ENCODE measurements at regions not wholly inside any gene's neighbourhood (a gene's known extent, or its start where the extent isn't known, plus 50 kb on each side); places are given as distances from the start of the nearest gene placed in this dataset.
"Not testable (repeated sequence)": the region's sequence is repeated elsewhere in the genome, so short reads cannot be mapped to it uniquely, and the experiment has no call there.

- no peak for DNase-seq
Measured at GRCh38 chr16:26395700-26396099, 671.0 kb upstream of the C16orf82 start.

- no peak for DNase-seq
Measured at GRCh38 chr16:26396511-26397235, 670.1 kb upstream of the C16orf82 start.

- no peak for DNase-seq
Measured at GRCh38 chr16:26413780-26414179, 652.9 kb upstream of the C16orf82 start.

- DNase-seq = not testable (repeated sequence)
Measured at GRCh38 chr16:26419458-26419857, 647.3 kb upstream of the C16orf82 start.

GRCh38 chr16:26430618-26431017 is 636.1 kb upstream of the C16orf82 start:
- no peak for DNase-seq

- DNase-seq = no peak
Measured at GRCh38 chr16:26433807-26434206, 632.9 kb upstream of the C16orf82 start.

- DNase-seq = no peak
Measured at GRCh38 chr16:26441178-26441577, 625.5 kb upstream of the C16orf82 start.

- no peak for DNase-seq
Measured at GRCh38 chr16:26442321-26442720, 624.4 kb upstream of the C16orf82 start.

- no peak for DNase-seq
Measured at GRCh38 chr16:26447570-26447969, 619.2 kb upstream of the C16orf82 start.

GRCh38 chr16:26453215-26453614 is 613.5 kb upstream of the C16orf82 start:
- DNase-seq = no peak

- peak; percentile 5 for DNase-seq
Measured at GRCh38 chr16:26454102-26454501, 612.6 kb upstream of the C16orf82 start.

GRCh38 chr16:26456074-26456473 is 610.7 kb upstream of the C16orf82 start:
- DNase-seq = no peak

GRCh38 chr16:26457095-26457494 is 609.6 kb upstream of the C16orf82 start:
- DNase-seq = no peak

- no peak for DNase-seq
Measured at GRCh38 chr16:26457882-26458281, 608.8 kb upstream of the C16orf82 start.

- no peak for DNase-seq
Measured at GRCh38 chr16:26464576-26465266, 602.0 kb upstream of the C16orf82 start.

GRCh38 chr16:26474405-26474804 is 592.3 kb upstream of the C16orf82 start:
- not testable (repeated sequence) for DNase-seq

- peak; percentile 52 for DNase-seq
Measured at GRCh38 chr16:26475596-26475995, 591.1 kb upstream of the C16orf82 start.

- no peak for DNase-seq
Measured at GRCh38 chr16:26491101-26491670, 575.5 kb upstream of the C16orf82 start.

- DNase-seq = no peak
Measured at GRCh38 chr16:26491962-26492361, 574.8 kb upstream of the C16orf82 start.

GRCh38 chr16:26493751-26494150 is 573.0 kb upstream of the C16orf82 start:
- DNase-seq = no peak

- no peak for DNase-seq
Measured at GRCh38 chr16:26497896-26498295, 568.8 kb upstream of the C16orf82 start.

GRCh38 chr16:26500326-26500725 is 566.4 kb upstream of the C16orf82 start:
- no peak for DNase-seq

- no peak for DNase-seq
Measured at GRCh38 chr16:26505496-26505895, 561.2 kb upstream of the C16orf82 start.

GRCh38 chr16:26508946-26509345 is 557.8 kb upstream of the C16orf82 start:
- not testable (repeated sequence) for DNase-seq
